ENCODE measurements at regions not wholly inside any gene's neighbourhood (a gene's known extent, or its start where the extent isn't known, plus 50 kb on each side); places are given as distances from the start of the nearest gene placed in this dataset.
"Not testable (repeated sequence)": the region's sequence is repeated elsewhere in the genome, so short reads cannot be mapped to it uniquely, and the experiment has no call there.

DNA sequence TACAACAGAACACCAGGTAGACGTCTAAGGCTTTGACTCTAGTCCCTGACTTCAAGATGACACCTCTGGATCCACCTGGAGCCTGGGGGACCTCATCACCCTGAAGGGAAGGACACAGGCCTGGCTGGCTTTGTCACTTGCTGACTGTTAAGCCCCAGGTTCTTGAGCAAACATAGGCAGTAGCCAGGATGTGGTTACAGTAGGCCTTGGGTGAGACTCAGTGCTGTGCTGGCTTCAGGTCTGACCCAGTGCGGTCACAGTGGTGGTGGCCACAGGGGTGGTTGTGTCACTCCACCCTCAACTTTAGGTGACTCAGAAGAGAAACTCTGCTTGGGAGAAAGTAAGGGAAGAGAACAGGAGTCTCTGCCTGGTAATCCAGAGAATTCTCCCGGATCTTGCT lies 497.8 kb downstream of the UQCRFS1 start:
- no peak for DNase-seq

DNA sequence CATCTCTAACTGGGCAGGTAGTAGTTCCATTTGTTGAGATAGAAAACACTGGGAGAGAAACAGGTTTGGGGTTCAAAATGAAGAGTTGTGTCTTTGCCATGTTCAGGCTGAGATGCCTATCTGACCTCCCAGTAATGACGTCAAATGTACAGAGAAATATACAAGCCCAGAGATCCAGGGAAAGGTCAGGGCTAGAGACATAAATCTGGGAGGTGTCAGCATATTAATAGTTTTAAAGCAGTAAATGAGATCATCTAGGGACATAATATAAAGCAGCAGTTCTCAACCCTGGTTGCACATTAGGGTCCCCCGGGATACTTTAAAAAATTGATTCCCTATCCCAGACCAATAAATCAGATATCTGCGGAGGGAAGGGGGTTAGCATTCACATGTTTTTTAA lies 501.5 kb downstream of the UQCRFS1 start:
- no peak for DNase-seq

DNA sequence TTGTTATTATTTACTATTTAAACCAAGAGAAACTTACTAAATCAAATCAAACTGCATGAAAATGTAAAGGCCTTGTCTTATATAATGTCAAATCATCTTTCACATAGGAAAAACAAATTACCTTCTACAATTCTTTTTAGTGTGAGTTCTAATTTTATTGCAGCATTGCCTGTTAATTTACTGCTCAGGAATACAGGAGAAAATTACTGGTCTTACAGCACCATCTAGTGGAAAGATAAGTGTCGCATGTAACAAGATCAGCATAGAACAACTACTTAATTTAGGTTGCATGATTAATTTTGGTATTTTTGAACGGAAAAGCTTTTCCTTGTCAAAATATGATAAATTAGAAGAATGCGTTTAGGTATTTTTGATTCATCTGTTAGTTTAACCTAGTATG lies 502.7 kb downstream of the UQCRFS1 start:
- DNase-seq: no peak

DNA sequence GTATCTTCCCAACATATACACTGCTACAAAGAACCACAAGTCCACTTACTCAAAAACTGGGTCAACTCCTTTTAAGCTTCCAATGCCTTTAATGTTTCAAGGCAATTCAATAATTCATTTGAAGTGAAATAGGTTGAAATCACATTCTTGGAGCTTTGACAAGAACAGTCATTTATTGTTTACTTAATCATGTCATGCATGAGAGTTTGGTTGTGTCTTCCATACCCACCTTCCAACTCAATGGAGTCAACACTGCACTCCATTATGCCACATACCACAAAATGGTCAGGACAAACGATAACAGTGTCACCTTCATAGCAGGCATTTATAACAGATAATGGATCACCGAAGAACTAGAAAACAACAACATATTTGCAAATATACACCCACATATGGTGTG lies 506.3 kb downstream of the UQCRFS1 start:
- DNase-seq: no peak

DNA sequence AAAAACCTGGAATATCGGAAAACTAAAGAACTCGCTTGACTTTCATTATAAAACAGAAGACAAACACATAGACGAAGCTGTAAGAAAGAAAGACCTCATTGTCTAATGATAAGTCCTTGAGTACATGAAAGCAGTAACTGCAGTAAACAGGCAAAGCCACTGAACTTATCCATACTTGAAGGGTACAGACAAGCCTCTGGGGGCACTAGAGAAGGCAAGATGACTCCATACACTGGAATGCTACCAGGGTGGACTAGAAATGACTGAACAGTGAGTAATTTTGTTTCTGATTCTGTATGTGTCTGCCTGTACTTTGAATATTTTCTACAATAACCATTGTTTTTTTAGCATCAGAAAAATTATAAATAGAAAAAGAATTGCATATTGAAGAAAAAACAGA lies 507.9 kb downstream of the UQCRFS1 start:
- DNase-seq: peak; percentile 24

DNA sequence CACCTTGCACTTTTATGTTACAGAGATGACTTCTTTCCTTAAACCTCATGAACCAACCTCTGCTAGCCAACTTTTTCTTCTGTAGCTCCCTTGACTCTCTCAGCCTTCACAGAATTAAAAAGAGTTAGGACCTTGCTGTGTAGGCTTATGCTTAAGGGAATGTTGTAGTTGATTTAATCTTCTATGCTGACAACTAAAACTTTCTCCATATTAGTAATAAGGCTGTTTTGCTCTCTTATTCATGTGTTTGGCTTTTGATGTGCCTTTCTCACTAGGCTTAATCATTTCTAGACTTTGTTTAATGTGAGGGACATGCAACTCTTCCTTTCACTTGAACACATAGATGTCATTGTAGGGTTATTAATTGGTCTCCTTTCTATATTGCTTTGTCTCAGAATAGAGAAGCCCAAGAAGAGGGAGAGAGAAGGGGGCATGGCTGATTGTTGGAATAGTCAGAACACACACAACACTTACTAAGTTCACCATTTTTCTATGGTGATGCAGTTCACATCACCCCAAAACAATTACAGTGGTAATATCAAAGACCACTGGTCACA lies 509.5 kb downstream of the UQCRFS1 start:
- no peak for DNase-seq

DNA sequence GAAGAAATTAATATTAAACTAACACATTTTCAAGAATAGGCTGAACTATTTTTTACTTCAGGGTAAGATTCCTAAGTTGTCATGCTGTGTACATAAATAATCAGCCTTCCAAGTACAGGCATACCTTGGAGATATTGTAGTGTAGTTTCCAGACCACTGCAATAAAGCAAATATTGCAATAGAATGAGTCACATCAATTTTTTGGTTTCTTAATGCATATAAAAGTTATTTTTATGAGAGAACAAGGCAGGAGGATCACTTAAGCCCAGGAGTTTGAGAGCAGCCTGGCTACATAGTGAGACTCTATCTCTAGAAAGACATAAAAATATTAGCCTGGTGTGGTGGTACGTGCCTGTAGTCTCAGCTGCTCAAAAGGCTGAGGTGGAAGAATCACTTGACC lies 511.5 kb downstream of the UQCRFS1 start:
- DNase-seq: no peak

DNA sequence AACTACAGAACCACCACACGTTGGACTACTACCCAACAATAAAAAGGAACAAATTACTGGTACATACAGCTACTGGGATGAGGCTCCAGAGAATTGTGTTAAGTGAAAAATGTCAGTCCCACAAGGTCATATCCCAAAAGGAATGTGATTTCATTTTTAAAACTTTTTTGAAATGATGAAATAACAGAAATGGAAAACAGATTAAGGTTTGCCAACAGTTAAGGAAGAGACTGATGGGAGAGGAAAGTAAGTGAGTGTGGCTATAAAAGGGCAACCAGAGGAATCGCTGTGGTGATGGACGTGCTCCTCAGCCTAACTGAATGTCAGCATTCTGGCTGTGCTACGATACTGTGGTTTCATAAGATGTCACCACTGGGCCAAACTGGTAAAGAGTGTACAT lies 512.8 kb downstream of the UQCRFS1 start:
- DNase-seq: no peak

DNA sequence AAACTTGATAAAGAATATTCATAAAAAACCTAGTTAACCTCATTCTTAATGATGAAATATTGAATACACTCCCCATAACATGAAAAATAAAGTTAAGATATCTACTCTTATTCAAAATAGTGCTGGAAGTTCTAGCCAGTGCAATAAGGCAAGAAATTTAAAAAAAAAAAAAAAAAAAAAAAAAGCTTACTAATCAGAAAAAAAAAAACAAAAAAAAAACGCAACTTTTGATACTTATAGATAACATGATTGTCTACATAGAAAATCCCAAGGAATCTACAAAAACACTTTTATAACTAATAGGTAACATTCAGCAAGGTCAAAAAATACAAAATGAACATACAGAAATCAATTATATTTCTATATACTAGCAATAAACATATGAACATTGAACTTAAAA lies 515.6 kb downstream of the UQCRFS1 start:
- no peak for DNase-seq

DNA sequence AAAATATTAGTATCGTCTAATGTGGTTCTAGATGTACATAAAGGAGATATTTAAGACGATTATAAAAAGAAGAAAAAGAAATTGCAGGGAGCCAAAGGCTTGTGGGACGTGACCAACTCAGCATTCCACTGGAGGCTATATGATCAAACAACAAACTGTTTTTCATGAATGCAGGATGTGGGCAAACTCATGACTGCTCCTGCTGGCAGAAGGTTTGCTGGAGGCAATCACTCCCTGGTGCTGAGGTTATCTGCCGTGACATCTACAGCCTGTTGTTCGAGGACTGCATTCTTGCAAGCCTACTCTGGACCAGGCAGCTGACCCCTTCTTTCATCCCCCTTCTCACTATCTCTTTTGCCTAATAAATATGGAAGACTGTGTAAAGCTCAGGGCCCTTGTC lies 518.1 kb downstream of the UQCRFS1 start:
- DNase-seq: no peak

DNA sequence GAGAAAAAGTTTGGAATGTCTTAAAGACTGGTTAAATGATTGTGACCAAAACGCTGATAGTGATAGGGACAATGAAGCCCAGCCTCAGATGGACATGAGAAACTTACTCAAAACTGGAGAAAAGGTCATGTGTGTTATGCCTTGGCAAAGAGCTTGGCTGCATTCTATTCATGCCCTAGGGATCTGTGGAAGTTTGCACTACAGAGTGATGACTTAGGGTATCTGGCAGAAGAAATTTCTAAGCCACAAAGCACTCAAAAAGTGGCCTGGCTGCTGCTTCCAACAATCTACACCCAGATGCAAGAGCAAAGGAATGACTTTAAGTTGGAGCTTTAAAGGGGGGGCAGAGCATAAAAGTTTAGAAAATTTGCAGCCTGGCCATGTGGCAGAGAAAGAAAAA lies 521.3 kb downstream of the UQCRFS1 start:
- no peak for DNase-seq

DNA sequence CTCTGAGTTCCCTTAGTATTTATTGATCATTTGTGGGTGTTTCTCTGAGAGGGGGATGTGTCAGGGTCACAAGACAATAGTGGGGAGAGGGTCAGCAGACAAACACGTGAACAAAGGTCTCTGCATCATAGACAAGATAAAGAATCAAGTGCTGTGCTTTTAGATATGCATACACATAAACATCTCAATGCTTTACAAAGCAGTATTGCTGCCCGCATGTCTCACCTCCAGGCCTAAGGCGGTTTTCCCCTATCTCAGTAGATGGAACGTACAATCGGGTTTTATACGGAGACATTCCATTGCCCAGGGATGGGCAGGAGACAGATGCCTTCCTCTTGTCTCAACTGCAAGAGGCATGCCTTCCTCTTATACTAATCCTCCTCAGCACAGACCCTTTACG lies 523.5 kb downstream of the UQCRFS1 start:
- not testable (repeated sequence) for DNase-seq

DNA sequence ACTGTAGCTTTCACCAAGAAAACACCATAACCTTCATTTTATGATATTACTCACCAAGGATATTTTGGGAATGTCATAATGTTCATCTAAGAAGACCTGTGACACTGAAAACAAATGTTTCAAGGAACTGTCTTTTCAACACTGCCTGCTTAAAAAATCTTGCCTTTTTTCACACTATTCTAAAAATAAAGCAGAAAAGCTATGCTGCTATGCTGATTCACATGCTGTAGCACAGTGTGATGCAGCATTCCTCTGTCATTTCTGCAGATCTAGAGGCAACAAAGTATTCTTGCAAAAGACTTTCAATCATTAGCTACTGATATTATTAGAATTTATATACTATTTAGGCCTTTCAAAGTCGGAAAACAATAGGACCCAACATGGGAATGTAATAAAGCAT lies 525.7 kb downstream of the UQCRFS1 start:
- no peak for DNase-seq

DNA sequence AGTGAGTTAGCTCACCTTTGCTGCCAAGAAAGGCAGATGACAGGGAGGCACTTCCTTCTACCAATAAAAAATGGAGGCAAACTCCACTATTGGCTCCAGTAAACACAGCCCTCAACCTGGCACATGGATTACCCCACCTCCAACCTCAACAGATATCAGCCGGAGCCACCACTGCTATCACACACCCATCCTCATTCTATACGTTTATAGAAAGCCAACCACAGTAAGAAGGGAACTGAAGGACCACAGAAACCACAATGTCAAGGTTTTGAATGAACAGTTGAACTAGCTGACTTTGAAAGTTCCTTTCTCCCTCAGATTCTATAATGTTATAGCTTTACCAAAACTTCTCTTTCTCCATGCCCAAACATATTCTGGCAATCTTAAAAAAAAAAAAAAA lies 526.2 kb downstream of the UQCRFS1 start:
- no peak for DNase-seq

DNA sequence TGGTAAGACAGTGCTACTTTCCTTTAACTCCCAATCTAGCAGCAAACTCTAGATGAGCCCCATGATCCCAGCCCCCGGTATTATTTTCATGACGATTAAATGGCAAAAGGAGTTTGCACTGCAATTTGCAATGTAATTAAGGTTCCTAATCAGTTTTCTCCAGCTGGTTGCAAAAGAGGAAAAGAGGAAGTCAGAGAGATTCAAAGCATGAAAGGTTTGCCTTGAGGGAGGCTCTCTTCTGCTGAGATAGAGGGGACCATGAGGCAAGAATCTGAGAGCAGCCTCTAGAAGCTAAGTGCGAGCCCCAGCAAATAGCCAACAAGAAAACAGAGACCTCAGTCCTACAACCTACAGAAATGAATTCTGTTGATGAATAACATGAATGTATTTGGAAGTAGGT lies 527.1 kb downstream of the UQCRFS1 start:
- no peak for DNase-seq

DNA sequence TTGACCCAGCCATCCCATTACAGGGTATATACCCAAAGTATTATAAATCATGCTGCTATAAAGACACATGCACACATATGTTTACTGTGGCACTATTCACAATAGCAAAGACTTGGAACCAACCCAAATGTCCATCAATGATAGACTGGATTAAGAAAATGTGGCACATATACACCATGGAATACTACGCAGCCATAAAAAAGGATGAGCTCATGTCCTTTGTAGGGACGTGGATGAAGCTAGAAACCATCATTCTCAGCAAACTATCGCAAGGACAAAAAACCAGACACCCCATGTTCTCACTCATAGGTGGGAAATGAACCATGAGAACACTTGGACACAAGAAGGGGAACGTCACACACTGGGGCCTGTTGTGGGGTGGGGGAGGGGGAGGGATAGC lies 527.9 kb downstream of the UQCRFS1 start:
- not testable (repeated sequence) for DNase-seq

DNA sequence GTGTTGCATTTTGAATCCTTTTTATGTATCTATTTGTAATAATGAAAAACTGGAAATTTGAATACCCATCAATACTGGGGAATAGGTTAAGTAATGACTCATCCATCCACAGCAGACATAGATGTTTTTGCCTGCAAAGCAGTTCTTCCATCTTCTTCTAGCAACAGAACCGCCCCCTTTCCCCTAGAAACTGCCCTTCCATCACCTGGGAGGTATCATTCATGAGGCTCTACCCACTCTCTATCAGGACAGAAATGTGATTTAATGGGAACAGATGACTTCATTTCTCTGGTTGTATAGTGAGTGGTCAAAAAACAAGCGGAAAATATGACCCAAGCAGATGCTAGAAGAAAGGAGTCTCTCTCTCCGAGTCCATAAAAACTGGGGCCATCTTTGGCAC lies 532.8 kb downstream of the UQCRFS1 start:
- DNase-seq: no peak

DNA sequence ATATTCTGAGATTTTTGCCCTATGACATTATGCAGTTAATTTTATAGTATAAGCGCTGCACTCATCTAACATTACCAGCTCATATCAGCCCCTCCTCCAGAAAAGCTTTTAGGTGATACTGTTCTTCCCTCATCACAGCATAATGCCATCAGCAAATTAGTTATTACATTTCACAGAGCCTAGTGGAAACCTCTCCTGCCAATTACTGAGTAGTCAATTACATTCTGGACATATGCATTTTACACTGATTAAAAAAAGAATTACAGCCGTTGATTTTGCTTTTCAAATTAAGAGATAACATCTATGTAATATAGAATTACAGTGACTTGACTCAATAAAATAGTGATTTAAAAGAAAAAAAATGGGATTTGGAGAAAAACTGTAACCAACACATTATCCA lies 542.1 kb downstream of the UQCRFS1 start:
- no peak for DNase-seq

DNA sequence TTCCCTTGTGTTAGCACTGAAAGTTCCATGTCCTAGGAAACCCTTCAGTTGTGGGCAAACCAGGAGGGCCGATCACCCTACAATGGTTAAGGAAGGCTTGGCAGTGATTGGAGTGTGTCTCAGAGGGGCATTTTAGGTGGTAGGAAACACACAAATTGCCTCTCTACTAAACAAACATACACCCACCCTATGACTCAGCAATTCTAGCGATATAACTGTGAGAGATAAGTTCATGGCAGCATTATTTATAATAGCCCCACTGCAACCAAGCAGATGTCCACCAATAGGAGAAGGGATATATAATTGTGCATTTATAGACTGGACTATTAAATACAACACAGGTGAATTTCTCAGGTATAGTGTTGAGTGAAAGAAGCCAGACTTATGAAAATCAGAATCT lies 543.1 kb downstream of the UQCRFS1 start:
- DNase-seq: no peak

DNA sequence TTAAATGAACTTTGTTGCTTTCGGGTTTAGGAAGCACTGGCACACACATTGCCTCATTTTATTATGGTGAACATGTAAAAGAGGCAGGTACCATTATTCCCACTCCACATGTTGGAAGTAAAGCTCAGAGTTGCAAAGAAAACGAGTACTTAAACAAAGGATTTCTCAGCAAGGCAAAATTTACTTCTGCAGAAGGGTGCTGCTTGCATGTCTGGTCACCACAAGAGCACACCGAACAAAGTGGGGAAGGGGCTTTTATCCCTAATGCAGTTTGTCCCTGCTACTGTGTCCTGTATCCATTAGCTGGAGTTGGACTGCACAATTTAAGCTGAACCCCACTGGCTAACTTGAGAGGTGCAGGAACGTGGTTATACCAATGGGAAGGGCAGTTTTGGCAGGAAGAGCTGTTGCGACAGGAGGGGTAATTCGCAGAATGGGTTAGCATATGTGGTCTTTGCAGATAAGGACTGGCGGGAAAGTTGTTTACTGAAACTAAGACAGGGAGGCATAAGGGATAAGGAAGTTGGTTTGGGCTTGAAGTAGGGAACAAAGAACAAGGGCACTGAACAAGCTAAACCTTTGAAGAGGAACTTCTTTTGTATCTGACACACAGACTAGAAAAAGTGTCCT lies 545.5 kb downstream of the UQCRFS1 start:
- no peak for DNase-seq

DNA sequence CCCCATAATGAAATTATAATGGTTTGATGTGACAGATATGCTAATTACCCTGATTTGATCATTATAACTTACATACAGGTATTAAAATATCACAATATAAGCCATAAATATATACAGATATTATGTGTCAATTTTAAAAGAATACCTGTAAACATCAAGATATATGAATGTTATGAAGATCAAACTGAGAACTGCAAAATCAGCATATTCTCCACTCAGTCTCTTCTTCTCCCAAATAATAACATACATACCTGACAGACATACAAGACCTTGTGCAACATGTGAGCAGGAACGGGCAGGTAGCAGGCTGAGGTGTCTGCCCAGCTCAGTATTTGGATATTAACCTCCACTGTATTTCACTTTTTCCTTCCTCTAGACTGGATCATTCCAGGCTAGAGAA lies 547.2 kb downstream of the UQCRFS1 start:
- no peak for DNase-seq

DNA sequence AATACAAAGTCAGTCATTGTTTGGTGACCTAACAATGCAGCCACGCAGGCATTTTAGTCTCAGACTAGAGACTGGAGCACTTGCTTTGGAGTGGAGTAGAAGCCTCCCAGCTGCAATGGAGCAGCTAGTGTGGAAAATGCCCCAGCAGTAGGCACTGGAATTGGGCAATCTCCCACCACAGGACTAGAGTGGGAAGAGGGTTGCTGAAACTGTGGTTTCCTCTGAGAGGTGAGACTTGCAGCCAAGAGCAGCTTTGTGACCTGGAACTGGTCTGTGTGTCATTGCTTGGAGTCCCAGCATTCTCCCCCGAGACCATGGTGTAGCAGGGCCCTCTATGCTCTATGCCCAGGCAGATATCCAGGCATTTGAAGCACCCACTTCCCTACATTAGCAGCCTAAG lies 556.3 kb downstream of the UQCRFS1 start:
- no peak for DNase-seq

DNA sequence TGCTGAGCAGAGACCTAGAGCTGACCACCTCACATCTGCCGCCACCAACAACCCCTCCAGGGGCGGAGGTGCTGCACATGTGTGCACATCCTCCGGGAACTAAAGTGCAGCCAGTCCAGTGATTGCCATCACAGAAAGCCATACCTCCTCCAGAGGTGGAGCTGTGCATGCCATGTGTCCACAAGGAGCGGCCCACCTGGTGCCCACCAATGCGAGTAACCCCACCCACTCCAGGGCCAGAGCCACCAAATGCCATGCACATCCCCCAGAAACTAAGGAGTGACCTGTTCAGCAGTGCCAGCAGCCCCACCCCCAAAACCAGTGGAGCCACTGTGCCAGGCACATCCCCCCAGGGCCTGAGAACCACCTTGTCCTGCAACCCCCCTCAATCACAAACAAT lies 557.9 kb downstream of the UQCRFS1 start:
- DNase-seq: no peak

DNA sequence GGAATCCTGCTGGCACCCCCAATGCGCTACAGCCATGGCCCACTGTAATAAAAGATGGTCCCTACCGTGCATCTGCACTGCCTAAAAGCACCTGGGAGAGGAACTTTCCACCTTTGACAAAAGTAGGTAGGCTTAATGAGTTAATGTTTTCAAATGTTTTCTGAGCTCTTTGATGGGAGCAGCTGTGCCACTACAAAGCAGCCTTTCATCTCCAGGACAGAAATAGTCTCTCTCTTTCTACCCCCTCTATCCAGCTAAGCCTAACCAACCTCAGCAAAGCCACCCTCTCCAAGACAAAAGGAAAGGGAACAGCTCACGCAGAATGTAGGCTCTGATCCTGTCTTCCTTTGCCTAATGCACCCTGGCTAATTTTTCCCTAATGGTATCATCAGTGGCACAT lies 560.2 kb downstream of the UQCRFS1 start:
- no peak for DNase-seq

DNA sequence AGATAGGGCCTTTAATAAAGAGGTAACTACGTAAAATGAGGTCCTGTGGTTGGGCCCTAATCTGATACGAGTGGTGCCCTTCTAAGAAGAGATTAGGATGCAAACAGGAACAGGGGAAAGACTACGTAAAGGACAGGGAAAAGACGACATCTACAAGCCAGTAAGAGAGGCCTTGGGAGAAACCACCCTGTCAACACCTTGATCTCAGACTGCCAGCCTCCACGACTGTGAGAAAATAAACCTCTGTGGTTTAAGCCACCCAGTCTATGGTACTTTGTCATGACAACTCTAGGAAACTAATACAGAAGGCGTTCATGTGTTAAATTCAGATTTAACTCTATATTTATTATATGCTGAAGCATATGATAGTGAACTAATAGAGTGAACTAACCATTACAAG lies 566.3 kb downstream of the UQCRFS1 start:
- DNase-seq: no peak
